ENCODE measurements at regions not wholly inside any gene's neighbourhood (a gene's known extent, or its start where the extent isn't known, plus 50 kb on each side); places are given as distances from the start of the nearest gene placed in this dataset.
"Not testable (repeated sequence)": the region's sequence is repeated elsewhere in the genome, so short reads cannot be mapped to it uniquely, and the experiment has no call there.

DNA sequence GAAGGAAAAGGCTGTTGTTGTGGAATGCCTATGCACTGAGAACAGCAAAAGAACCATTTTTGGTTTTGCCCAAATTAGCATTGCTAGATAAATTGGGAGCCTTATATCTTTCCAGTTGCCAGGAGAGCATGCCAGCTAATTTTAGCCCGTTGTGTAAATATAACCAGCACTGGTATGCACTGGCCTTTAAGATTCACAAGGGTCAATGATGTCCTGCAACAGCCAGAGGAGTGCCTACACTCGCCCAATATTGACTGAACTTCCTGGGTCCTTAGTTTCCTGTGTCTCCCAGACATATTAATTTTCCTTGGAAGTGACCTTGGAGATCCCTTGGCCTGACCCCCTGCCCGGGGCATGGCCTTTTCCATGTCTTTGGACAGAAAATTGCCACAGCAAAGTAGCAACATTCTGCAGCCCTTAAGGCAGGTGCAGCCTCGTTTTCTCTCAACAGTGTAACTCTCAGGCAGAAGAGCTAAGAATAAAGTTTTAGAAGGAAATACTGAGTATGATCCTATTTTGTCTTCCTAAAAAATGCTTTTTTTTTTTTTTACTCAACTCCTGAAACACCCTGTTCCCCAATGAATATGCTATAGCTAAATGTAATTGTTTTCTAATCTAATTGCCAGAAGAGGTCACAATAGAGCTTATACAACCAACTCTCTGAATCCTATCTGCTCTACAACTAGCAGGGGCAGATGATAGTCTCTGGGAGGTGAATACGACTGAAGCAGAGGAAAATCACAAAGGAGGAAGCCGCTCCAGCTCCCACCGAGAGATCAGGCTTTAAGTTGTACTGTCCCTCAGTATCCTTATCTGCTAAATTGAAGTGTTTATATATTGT, 131.9 kb upstream of the PCGF5 start:
- intact Hi-C loops (cut with micrococcal nuclease), result loop anchor here (1.0 to 10.0 kb wide), 7 partner anchors 74 to 208 kb away; no protein-coding TSS in a partner anchor
- ChIA-PET POLR2A (interaction anchor here (0.6 to 1.6 kb wide), 2 partner anchors 129 to 162 kb away, joined by 4 to 6 read pairs; no protein-coding TSS in a partner anchor), CTCF (interaction anchor here (0.6 to 5.1 kb wide), 9 partner anchors 82 to 927 kb away, joined by 3 to 107 read pairs (median 3); partner anchors contain the start of gene RPP30)
- no peaks in the 10 kb centered on the region for H3K9me3 ChIP-seq (ENCODE audit: control insufficient read depth in 2 of 3, low read length in 3 of 3)
- H3K4me1 ChIP-seq (ENCODE audit: control insufficient read depth in 2 of 2, insufficient read depth in 2 of 2, low read length in 2 of 2), result no peaks in the 10 kb centered on the region
- peaks cover 0 to 3% (median under 1%) of the 10 kb centered on the region in 11 donors for H3K9me3 Mint-ChIP-seq
- peaks cover 0 to 11% (median 0%) of the 10 kb centered on the region in 5 donors for H3K27me3 Mint-ChIP-seq
- H3K4me3 ChIP-seq (ENCODE audit: low read length), result no peak overlapping the region
- no peak overlapping the region for H3K27ac ChIP-seq (ENCODE audit: low read depth, low read length)
- H3K27ac Mint-ChIP-seq, result peak overlapping the region in 2 of 9 donors; percentile 15 to 42
- peak; percentile 64 for ATAC-seq
- H3K36me3 ChIP-seq (ENCODE audit: control insufficient read depth in 2 of 3, insufficient read depth in 3 of 3, low read length in 3 of 3), result no peaks in the 10 kb centered on the region
- peak in 6 of 9 donors; percentile 10 to 37 (median 26) for DNase-seq
- peaks cover 0 to under 1% (median 0%) of the 10 kb centered on the region in 5 donors for H3K36me3 Mint-ChIP-seq
- H3K4me3 Mint-ChIP-seq, result no peak overlapping the region
- H3K4me1 Mint-ChIP-seq, result peaks cover 0 to 2% (median 0%) of the 10 kb centered on the region in 7 donors
- H3K27me3 ChIP-seq (ENCODE audit: control insufficient read depth in 2 of 2, insufficient read depth in 2 of 2, low read length in 2 of 2), result no peaks in the 10 kb centered on the region

DNA sequence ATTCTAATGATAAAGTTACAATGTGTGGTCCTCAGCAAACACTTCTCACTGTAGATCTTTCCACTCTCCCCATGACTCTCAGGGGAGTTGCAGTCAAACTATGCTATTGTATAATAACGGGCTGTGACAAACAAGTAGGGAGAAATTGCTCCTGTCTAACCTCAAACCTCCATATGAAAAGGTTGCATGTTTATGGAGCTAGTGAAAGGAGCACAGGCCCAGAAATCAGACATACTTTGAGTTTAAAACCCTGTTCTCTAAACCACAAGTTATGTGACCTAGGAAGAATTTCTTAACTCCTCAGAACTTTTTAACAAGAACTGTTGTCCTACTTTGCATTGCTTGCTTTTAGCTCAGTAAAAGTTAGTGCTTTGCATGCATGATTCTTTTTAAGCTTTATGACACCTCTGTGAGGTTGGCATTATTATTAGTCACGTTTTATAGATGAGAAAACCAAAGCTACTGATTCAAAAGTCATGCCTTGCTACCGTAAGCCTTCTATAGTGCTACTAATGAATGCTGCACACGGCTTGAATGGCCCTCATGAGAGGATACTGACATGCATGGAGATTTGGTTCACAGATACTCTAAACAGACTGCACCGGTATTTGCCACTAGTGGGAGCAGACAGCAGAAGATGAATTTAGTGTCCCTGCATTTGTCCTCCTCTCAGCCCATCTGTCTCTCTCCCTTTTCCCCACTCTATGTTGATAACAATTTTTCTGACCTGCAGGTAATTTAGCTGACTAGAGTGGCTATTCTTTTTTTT, 129.5 kb upstream of the PCGF5 start:
- CTCF ChIA-PET, result interaction anchor here (1.9 to 5.1 kb wide), 2 partner anchors 85 to 160 kb away, joined by 8 to 107 read pairs; no protein-coding TSS in a partner anchor
- intact Hi-C loops (cut with micrococcal nuclease), result no loop called here
- peaks cover 0 to 2% (median 0%) of the 10 kb centered on the region in 7 donors for H3K4me1 Mint-ChIP-seq
- H3K27ac Mint-ChIP-seq, result no peak overlapping the region
- Histone ChIP-seq H3K4me3 (ENCODE audit: low read length) (no peak overlapping the region), H3K27ac (ENCODE audit: low read depth, low read length) (no peak overlapping the region), H3K36me3 (ENCODE audit: control insufficient read depth in 2 of 3, insufficient read depth in 3 of 3, low read length in 3 of 3) (no peaks in the 10 kb centered on the region), H3K27me3 (ENCODE audit: control insufficient read depth in 2 of 2, insufficient read depth in 2 of 2, low read length in 2 of 2) (no peaks in the 10 kb centered on the region), H3K9me3 (ENCODE audit: control insufficient read depth in 2 of 3, low read length in 3 of 3) (no peaks in the 10 kb centered on the region), H3K4me1 (ENCODE audit: control insufficient read depth in 2 of 2, insufficient read depth in 2 of 2, low read length in 2 of 2) (no peaks in the 10 kb centered on the region)
- H3K4me3 Mint-ChIP-seq, result no peak overlapping the region
- POLR2A ChIA-PET, result no interaction called here
- peaks cover 0 to 12% (median 5%) of the 10 kb centered on the region in 5 donors for H3K36me3 Mint-ChIP-seq
- ATAC-seq (no peak), DNase-seq (peak in 1 of 9 donors; percentile 12)
- H3K9me3 Mint-ChIP-seq, result peaks cover 5 to 23% (median 8%) of the 10 kb centered on the region in 11 donors
- peaks cover 0 to 11% (median 0%) of the 10 kb centered on the region in 5 donors for H3K27me3 Mint-ChIP-seq

DNA sequence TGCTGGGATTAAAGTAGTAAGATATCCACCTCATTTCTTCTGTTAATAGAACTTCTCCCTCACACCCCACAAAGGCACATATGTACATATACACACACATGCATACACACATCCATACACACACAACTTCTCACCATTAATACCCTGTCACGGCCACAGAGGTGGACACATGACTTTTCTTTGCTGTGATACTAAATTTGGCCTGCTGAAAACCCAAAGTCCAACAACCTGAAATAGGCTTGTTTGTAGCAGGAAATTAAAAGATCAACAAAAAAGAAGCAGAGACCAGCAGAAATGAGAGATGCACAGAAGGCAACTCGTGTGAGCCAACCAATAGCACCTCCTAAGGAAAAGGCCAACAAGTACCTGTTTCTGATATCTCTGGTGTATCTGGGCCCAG, 128.7 kb upstream of the PCGF5 start:
- Histone ChIP-seq H3K4me3 (ENCODE audit: low read length) (no peak overlapping the region), H3K27me3 (ENCODE audit: control insufficient read depth in 2 of 2, insufficient read depth in 2 of 2, low read length in 2 of 2) (no peaks in the 10 kb centered on the region), H3K27ac (ENCODE audit: low read depth, low read length) (no peak overlapping the region), H3K36me3 (ENCODE audit: control insufficient read depth in 2 of 3, insufficient read depth in 3 of 3, low read length in 3 of 3) (no peaks in the 10 kb centered on the region), H3K4me1 (ENCODE audit: control insufficient read depth in 2 of 2, insufficient read depth in 2 of 2, low read length in 2 of 2) (no peaks in the 10 kb centered on the region), H3K9me3 (ENCODE audit: control insufficient read depth in 2 of 3, low read length in 3 of 3) (no peaks in the 10 kb centered on the region)
- H3K36me3 Mint-ChIP-seq, result peaks cover 0 to 12% (median 5%) of the 10 kb centered on the region in 5 donors
- no peak overlapping the region for H3K4me3 Mint-ChIP-seq
- ATAC-seq (no peak), DNase-seq (no peak)
- peaks cover 5 to 28% (median 8%) of the 10 kb centered on the region in 11 donors for H3K9me3 Mint-ChIP-seq
- intact Hi-C loops (cut with micrococcal nuclease), result no loop called here
- peaks cover 0 to 2% (median 0%) of the 10 kb centered on the region in 7 donors for H3K4me1 Mint-ChIP-seq
- H3K27ac Mint-ChIP-seq, result peak overlapping the region in 1 of 9 donors; percentile 12
- peaks cover 0 to 9% (median 0%) of the 10 kb centered on the region in 5 donors for H3K27me3 Mint-ChIP-seq
- POLR2A ChIA-PET, result interaction anchor here (0.9 kb wide), 1 partner anchor 158 kb away, joined by 3 read pairs; no protein-coding TSS in a partner anchor
- CTCF ChIA-PET, result interaction anchor here (1.9 to 5.1 kb wide), 2 partner anchors 86 to 159 kb away, joined by 8 to 107 read pairs; no protein-coding TSS in a partner anchor

DNA sequence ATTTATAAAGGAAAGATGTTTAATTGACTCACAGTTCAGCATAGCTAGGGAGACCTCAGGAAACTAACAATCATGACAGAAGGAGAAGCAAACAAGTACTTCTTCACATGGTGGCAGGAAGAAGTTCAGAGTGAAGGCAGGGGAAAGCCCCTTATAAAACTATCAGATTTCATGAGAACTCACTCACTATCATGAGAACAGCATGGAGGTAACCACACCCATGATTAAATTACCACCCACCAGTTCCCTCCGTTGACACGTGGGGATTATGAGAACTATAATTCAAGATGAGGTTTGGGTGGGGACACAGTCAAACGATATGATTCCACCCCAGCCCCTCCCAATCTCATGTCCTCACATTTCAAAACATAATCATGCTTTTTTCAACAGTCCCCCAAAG, 124.2 kb upstream of the PCGF5 start:
- DNase-seq, result no peak
- POLR2A ChIA-PET, result no interaction called here
- Histone ChIP-seq H3K9me3 (ENCODE audit: control insufficient read depth in 2 of 3, low read length in 3 of 3) (peaks cover 0 to 6% (median 0%) of the 10 kb centered on the region in 3 experiments), H3K36me3 (ENCODE audit: control insufficient read depth in 2 of 3, insufficient read depth in 3 of 3, low read length in 3 of 3) (no peaks in the 10 kb centered on the region), H3K4me3 (ENCODE audit: low read length) (no peak overlapping the region), H3K4me1 (ENCODE audit: control insufficient read depth in 2 of 2, insufficient read depth in 2 of 2, low read length in 2 of 2) (no peaks in the 10 kb centered on the region), H3K27me3 (ENCODE audit: control insufficient read depth in 2 of 2, insufficient read depth in 2 of 2, low read length in 2 of 2) (no peaks in the 10 kb centered on the region), H3K27ac (ENCODE audit: low read depth, low read length) (no peak overlapping the region)
- Mint-ChIP-seq H3K36me3 (peaks cover 4 to 23% (median 5%) of the 10 kb centered on the region in 5 donors), H3K27ac (no peak overlapping the region), H3K27me3 (peaks cover 0 to 5% (median 0%) of the 10 kb centered on the region in 5 donors), H3K9me3 (peaks cover 8 to 46% (median 18%) of the 10 kb centered on the region in 11 donors), H3K4me1 (no peaks in the 10 kb centered on the region), H3K4me3 (no peak overlapping the region)
- CTCF ChIA-PET, result no interaction called here
- intact Hi-C loops (cut with micrococcal nuclease), result no loop called here
- no peak for ATAC-seq

DNA sequence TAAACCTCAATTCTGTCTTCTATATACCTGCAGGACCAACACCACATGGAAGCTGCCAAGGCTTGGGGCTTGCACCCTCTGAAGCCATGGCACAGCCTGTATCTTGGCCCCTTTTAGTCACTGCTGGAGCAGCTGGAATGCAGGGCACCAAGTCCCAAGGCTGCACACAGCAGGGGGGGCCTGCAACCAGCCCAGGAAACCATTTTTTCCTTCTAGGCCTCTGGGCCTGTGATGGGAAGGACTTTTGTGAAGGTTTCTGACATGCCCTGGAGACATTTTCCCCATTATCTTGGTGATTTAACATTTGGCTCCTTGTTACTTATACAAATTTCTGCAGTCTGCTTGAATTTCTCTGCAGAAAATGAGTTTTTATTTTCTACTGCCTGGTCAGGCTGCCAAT, 123.2 kb upstream of the PCGF5 start:
- DNase-seq, result no peak
- intact Hi-C loops (cut with micrococcal nuclease), result no loop called here
- CTCF ChIA-PET, result no interaction called here

DNA sequence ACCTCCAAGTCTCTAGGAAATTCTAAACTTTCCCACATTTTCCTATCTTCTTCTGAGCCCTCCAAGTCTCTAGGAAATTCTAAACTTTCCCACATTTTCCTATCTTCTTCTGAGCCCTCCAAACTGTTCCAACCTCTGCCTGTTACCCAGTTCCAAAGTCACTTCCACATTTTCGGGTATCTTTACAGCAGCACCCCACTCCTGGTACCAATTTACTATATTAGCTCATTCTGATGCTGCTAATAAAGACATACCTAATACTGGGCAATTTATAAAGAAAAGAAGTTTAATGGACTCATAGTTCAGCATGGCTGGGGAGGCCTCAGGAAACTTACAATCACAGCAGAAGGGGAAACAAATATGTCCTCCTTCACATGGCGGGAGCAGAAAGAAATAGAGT, 122.4 kb upstream of the PCGF5 start:
- H3K27ac Mint-ChIP-seq; H3K9me3 ChIP-seq (ENCODE audit: control insufficient read depth in 2 of 3, low read length in 3 of 3): not testable (repeated sequence)
- peaks cover 4 to 23% (median 5%) of the 10 kb centered on the region in 5 donors for H3K36me3 Mint-ChIP-seq

More for the DNA sequence above, 123.2 kb upstream of the PCGF5 start:
- H3K27me3 Mint-ChIP-seq, result peaks cover 0 to 5% (median 0%) of the 10 kb centered on the region in 5 donors
- H3K4me1 Mint-ChIP-seq, result no peaks in the 10 kb centered on the region
- Histone ChIP-seq H3K4me3 (ENCODE audit: low read length) (no peak overlapping the region), H3K9me3 (ENCODE audit: control insufficient read depth in 2 of 3, low read length in 3 of 3) (peaks cover 0 to 6% (median 0%) of the 10 kb centered on the region in 3 experiments), H3K27me3 (ENCODE audit: control insufficient read depth in 2 of 2, insufficient read depth in 2 of 2, low read length in 2 of 2) (no peaks in the 10 kb centered on the region), H3K27ac (ENCODE audit: low read depth, low read length) (no peak overlapping the region), H3K4me1 (ENCODE audit: control insufficient read depth in 2 of 2, insufficient read depth in 2 of 2, low read length in 2 of 2) (no peaks in the 10 kb centered on the region), H3K36me3 (ENCODE audit: control insufficient read depth in 2 of 3, insufficient read depth in 3 of 3, low read length in 3 of 3) (no peaks in the 10 kb centered on the region)
- POLR2A ChIA-PET, result no interaction called here
- H3K4me3 Mint-ChIP-seq, result no peak overlapping the region
- peak overlapping the region in 1 of 9 donors; percentile 26 for H3K27ac Mint-ChIP-seq
- H3K9me3 Mint-ChIP-seq, result peaks cover 8 to 46% (median 18%) of the 10 kb centered on the region in 11 donors
- ATAC-seq, result no peak
- peaks cover 4 to 23% (median 5%) of the 10 kb centered on the region in 5 donors for H3K36me3 Mint-ChIP-seq

More for the DNA sequence above, 122.4 kb upstream of the PCGF5 start:
- H3K27me3 Mint-ChIP-seq; H3K36me3 ChIP-seq (ENCODE audit: control insufficient read depth in 2 of 3, insufficient read depth in 3 of 3, low read length in 3 of 3); H3K4me1 ChIP-seq (ENCODE audit: control insufficient read depth in 2 of 2, insufficient read depth in 2 of 2, low read length in 2 of 2); H3K27me3 ChIP-seq (ENCODE audit: control insufficient read depth in 2 of 2, insufficient read depth in 2 of 2, low read length in 2 of 2); H3K4me3 ChIP-seq (ENCODE audit: low read length); CTCF ChIA-PET; intact Hi-C loops (cut with micrococcal nuclease); H3K27ac ChIP-seq (ENCODE audit: low read depth, low read length); DNase-seq; ATAC-seq; H3K4me1 Mint-ChIP-seq; H3K4me3 Mint-ChIP-seq; POLR2A ChIA-PET: not testable (repeated sequence)
- H3K9me3 Mint-ChIP-seq, result peaks cover 8 to 46% (median 18%) of the 10 kb centered on the region in 11 donors
